Central memory CD8-positive, alpha-beta T cell (primary cell): ENCODE measurements at regions not wholly inside any gene's neighbourhood (a gene's known extent, or its start where the extent isn't known, plus 50 kb on each side); places are given as distances from the start of the nearest gene placed in this dataset.

Experiments
- ATAC-seq: fragments of 150-1000 bp; cut with Tn5 transposase; replicated peaks from 2 replicates; pipeline ENCODE4 v1.10.0; 2022; ENCODE audit warnings: mild to moderate bottlenecking, moderate FRiP score, moderate number of reproducible peaks; ENCODE audit not compliant: poor library complexity, severe bottlenecking; ENCODE audit errors: extremely low read depth
- DNase-seq, 2 donors: peaks; one replicate each; pipeline ENCODE4 v3.0.0; 2021; ENCODE audit warnings: low spot score in 2 of 2
- H3K27ac Mint-ChIP-seq: one replicate; pipeline ENCODE4 v1.8.0; 2022; ENCODE audit warnings: low read depth, mild to moderate bottlenecking, moderate library complexity, mixed read lengths
- H3K27me3 Mint-ChIP-seq: one replicate; pipeline ENCODE4 v1.8.0; 2022; ENCODE audit warnings: mixed read lengths
- H3K36me3 Mint-ChIP-seq: one replicate; pipeline ENCODE4 v1.8.0; 2022; ENCODE audit warnings: mild to moderate bottlenecking, moderate library complexity, mixed read lengths; ENCODE audit not compliant: insufficient read depth
- H3K4me1 Mint-ChIP-seq: one replicate; pipeline ENCODE4 v1.8.0; 2022; ENCODE audit warnings: mixed read lengths
- H3K4me3 Mint-ChIP-seq: one replicate; pipeline ENCODE4 v1.8.0; 2022; ENCODE audit warnings: mild to moderate bottlenecking, moderate library complexity, mixed read lengths
- H3K9me3 Mint-ChIP-seq: one replicate; pipeline ENCODE4 v1.8.0; 2022; ENCODE audit warnings: mixed read lengths

GRCh38 chr6:133681891-133682290 is 207.0 kb upstream of the TCF21 start:
- no peak overlapping the region for H3K4me3 Mint-ChIP-seq
- H3K9me3 Mint-ChIP-seq, result no peaks in the 10 kb centered on the region
- no peak for ATAC-seq
- H3K27me3 Mint-ChIP-seq, result no peaks in the 10 kb centered on the region
- H3K36me3 Mint-ChIP-seq, result no peaks in the 10 kb centered on the region
- H3K4me1 Mint-ChIP-seq, result no peaks in the 10 kb centered on the region
- no peak overlapping the region for H3K27ac Mint-ChIP-seq
- DNase-seq, result no peak

DNA sequence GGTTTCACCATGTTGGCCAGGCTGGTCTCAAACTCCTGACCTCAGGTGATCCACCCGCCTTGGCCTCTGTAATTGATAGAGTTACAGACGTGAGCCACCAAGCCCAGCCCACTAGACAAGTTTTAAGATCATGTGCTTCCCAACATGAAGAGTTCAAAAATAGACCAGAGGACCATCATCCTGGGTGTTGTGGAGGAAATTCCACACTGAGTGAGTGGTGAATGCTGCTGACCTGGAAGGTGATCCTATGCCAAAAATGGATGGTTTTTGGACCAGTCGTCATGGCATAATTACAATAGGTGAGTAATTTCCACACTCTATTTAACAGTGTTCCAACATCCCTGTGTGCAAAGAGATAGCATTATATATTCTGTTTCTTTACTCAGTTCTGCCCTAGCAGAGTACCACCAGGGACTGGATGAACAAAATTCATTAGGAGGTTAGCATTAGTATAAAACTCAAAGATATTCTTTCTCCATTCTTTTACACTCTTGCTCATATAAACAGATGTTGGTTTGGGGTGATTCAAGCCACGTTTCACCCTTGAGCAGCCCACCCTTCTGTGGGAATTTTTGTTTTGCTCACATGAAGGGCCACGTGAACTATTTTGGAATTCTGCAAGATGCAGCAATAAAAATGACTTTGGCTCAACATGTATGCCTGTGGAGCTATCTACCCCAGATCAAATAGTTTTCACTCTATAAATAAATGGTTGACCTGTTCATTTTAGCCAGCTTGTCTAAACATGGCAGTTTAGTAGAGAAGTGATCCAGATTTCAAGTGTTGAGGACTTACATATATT is 206.2 kb upstream of the TCF21 start:
- Mint-ChIP-seq H3K27ac (no peak overlapping the region), H3K27me3 (no peaks in the 10 kb centered on the region), H3K36me3 (no peaks in the 10 kb centered on the region), H3K4me1 (no peaks in the 10 kb centered on the region), H3K9me3 (no peaks in the 10 kb centered on the region), H3K4me3 (no peak overlapping the region)
- ATAC-seq, result no peak
- DNase-seq, result no peak

DNA sequence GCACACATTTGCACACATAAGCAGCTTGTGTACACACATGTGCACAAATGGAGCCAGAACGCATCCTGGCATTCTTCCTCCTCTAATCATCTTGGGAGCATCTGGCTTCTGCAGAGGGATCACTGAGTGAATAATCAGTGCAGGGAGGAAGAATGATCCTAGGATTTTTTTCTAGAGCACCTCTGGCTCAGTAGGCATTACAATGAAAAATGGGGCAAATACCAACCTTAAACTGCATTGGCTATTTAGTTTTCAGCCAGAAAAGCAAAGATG is 205.7 kb upstream of the TCF21 start:
- Mint-ChIP-seq H3K4me3 (no peak overlapping the region), H3K4me1 (no peaks in the 10 kb centered on the region)
- ATAC-seq, result no peak

GRCh38 chr6:133683606-133684005 is 205.3 kb upstream of the TCF21 start:
- DNase-seq, result no peak
- no peak for ATAC-seq
- no peaks in the 10 kb centered on the region for H3K27me3 Mint-ChIP-seq
- no peaks in the 10 kb centered on the region for H3K36me3 Mint-ChIP-seq
- no peak overlapping the region for H3K27ac Mint-ChIP-seq
- H3K9me3 Mint-ChIP-seq, result no peaks in the 10 kb centered on the region
- H3K4me3 Mint-ChIP-seq, result no peak overlapping the region
- H3K4me1 Mint-ChIP-seq, result no peaks in the 10 kb centered on the region

More for the DNA sequence above, 205.7 kb upstream of the TCF21 start:
- Mint-ChIP-seq H3K27me3 (no peaks in the 10 kb centered on the region), H3K9me3 (no peaks in the 10 kb centered on the region), H3K27ac (no peak overlapping the region), H3K36me3 (no peaks in the 10 kb centered on the region)
- DNase-seq, result no peak

DNA sequence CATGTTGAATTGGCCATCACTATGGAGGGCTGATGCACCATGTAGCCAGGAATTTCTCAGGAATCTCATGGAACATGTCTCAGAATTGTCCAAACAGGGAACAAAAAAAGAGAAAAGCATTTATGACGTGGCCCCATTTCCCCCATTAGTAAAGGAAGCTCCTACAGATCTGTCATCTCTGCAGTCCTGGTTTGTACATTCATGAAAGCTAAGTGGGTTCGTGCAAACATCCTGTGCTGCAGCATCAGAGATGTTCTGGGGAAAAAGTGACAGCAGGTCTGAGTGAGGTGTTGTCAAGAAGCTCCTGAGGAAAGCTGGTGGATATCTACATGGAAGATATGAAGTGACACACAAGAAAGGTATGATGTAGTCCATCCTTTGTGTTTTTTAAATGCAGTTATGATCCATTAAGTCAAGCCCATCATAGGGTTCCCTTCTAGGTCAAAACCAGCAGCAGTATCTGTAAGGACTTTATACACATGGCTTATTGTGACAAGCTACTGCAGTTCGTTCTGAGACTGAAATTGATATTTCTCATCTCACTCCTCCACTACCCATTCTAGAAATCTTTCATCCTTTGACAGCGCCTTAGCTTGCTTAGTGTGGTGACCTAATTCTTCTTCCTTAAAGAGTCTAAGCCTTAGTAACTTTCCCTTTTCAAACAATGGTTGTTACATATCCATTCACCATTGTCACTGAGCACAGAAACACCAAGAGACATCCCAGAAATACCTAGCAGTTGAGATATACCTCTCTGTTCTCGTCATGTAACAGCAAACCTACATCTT is 200.0 kb upstream of the TCF21 start:
- no peaks in the 10 kb centered on the region for H3K36me3 Mint-ChIP-seq
- no peaks in the 10 kb centered on the region for H3K27me3 Mint-ChIP-seq
- no peak overlapping the region for H3K27ac Mint-ChIP-seq
- no peaks in the 10 kb centered on the region for H3K4me1 Mint-ChIP-seq
- ATAC-seq (no peak), DNase-seq (no peak)
- no peaks in the 10 kb centered on the region for H3K9me3 Mint-ChIP-seq
- no peak overlapping the region for H3K4me3 Mint-ChIP-seq

DNA sequence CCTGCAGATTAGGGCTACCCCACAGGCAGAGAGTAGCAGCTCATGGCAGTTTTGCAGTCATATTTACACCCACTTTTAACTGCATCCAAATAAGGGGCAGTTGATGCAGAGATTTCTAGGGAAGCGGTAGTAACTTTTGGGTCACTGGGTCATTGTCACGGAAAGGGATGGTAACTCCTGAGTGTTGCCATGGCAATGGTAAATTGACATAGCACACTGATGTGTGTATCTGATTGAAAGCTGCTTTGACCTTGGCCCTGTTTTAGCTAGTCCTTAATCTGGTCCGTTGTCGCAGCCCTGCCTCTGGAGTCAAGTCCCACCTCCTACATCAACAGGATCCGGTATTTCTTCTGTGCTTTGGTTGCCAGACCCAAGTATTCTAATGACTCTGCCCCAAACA is 199.1 kb upstream of the TCF21 start:
- ATAC-seq, result no peak
- Mint-ChIP-seq H3K27ac (no peak overlapping the region), H3K4me1 (no peaks in the 10 kb centered on the region), H3K4me3 (no peak overlapping the region), H3K27me3 (no peaks in the 10 kb centered on the region), H3K9me3 (no peaks in the 10 kb centered on the region), H3K36me3 (no peaks in the 10 kb centered on the region)
- no peak for DNase-seq

DNA sequence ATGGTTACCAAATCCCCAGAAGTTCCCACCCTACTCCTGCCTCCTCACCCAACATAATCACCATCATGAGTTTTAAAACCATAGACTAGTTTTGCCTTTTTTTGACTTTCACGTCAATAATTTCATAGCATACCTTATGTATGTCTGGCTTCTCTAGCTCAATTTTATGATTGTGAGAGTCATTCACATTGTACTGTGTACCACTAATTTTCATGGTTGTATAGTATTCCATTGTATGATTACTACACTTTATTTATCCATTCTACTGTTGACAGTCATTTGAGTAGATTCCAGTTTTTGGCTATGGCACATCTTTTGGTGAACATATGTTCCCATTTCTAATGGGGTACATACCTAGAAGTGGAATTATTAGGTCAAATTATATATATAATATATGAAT is 195.3 kb upstream of the TCF21 start:
- H3K4me1 Mint-ChIP-seq, result no peaks in the 10 kb centered on the region

GRCh38 chr6:133697185-133697584 is 191.7 kb upstream of the TCF21 start:
- no peak for ATAC-seq
- Mint-ChIP-seq H3K4me1 (no peaks in the 10 kb centered on the region), H3K4me3 (no peak overlapping the region), H3K27me3 (peaks cover 8% of the 10 kb centered on the region), H3K36me3 (no peaks in the 10 kb centered on the region), H3K27ac (no peak overlapping the region), H3K9me3 (peaks cover 10% of the 10 kb centered on the region)
- no peak for DNase-seq

More for the DNA sequence above, 195.3 kb upstream of the TCF21 start:
- no peak overlapping the region for H3K27ac Mint-ChIP-seq
- H3K9me3 Mint-ChIP-seq, result no peaks in the 10 kb centered on the region
- H3K27me3 Mint-ChIP-seq, result peaks cover 4% of the 10 kb centered on the region
- H3K4me3 Mint-ChIP-seq, result no peak overlapping the region
- DNase-seq (no peak), ATAC-seq (no peak)
- no peaks in the 10 kb centered on the region for H3K36me3 Mint-ChIP-seq

DNA sequence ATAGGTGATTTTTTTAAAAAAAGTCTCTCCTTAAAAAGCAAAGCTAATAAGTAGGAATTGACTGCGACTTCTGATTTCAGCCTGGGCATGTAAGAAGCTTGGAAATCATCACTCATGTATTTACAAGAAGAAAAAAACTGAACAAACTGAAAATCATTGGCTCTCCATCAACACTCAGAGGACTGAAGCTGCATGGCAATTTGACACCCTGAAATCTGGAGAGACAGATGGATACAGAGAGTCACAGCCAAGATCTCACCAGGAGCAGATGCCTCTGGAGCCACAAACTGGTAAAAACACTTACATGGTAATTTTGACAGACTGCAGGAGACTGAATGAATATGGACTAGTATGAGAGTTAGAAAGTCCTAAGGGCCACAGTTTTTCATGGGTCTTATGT is 191.2 kb upstream of the TCF21 start:
- H3K4me3 Mint-ChIP-seq, result no peak overlapping the region
- H3K36me3 Mint-ChIP-seq, result no peaks in the 10 kb centered on the region

DNA sequence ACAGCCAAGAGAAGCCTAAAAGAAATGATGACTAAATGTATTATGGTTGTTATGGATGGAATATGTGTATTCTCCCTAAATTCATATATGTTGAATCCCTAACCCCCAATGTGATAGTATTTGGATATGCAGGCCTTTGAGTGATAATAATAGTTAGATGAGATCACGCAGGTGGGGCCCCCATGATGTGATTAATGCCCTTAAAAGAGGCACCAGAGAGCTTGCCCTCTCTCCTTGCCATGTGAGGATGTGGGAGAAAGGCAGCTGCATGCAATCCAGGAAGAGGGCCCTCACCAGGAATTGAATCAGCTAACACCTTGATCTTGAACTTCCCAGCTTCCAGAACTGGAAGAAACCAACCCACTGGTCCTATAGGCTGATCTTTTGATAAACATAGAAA is 190.6 kb upstream of the TCF21 start:
- no peaks in the 10 kb centered on the region for H3K36me3 Mint-ChIP-seq
- H3K9me3 Mint-ChIP-seq, result peaks cover 10% of the 10 kb centered on the region
- no peaks in the 10 kb centered on the region for H3K4me1 Mint-ChIP-seq
- no peak overlapping the region for H3K27ac Mint-ChIP-seq
- H3K4me3 Mint-ChIP-seq, result no peak overlapping the region
- DNase-seq (no peak), ATAC-seq (no peak)
- H3K27me3 Mint-ChIP-seq, result peaks cover 8% of the 10 kb centered on the region

More for the DNA sequence above, 191.2 kb upstream of the TCF21 start:
- ATAC-seq, result no peak
- Mint-ChIP-seq H3K27me3 (peaks cover 8% of the 10 kb centered on the region), H3K27ac (no peak overlapping the region), H3K4me1 (no peaks in the 10 kb centered on the region), H3K9me3 (peaks cover 10% of the 10 kb centered on the region)
- no peak for DNase-seq

- Mint-ChIP-seq H3K36me3 (no peaks in the 10 kb centered on the region), H3K9me3 (peaks cover 10% of the 10 kb centered on the region), H3K27ac (no peak overlapping the region), H3K4me1 (no peaks in the 10 kb centered on the region), H3K27me3 (peaks cover 8% of the 10 kb centered on the region), H3K4me3 (no peak overlapping the region)
- no peak for DNase-seq
- no peak for ATAC-seq
These were observed 189.1 kb upstream of the TCF21 start for GRCh38 chr6:133699741-133700385.

DNA sequence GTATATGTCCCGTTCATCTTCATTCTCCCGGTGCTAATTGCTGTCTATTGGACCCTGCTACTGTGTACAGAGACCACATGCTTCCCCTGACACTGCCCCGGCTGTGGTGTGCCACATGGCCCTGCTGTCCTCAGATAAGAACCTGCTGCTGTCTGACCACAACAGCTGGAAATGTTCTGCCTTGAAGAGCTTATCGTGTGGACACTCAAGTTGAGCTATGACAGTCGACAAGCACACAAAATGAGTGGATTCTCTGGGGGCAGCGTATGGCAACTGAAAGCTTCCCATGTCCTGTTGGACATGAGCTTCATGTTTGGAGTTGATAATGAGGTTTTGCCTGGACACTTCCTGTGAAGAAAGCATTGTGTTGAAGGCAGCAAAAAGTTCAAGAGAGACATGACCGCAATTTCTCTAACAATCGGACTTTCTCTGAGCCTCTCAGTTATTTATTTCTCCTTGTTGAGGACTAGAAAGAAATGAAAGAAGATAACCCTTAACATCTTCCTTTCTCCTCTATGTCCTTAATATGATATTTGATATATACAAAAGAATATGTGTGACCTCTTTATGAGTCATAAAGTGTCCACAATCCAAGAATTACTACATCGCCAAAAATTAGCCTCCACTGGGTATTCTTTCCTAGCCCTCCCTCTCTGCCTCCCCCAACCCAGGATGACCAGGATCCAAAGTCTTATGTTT is 187.1 kb upstream of the TCF21 start:
- DNase-seq, result no peak
- Mint-ChIP-seq H3K27ac (no peak overlapping the region), H3K4me3 (no peak overlapping the region), H3K36me3 (no peaks in the 10 kb centered on the region), H3K27me3 (peaks cover 8% of the 10 kb centered on the region), H3K4me1 (no peaks in the 10 kb centered on the region), H3K9me3 (peaks cover 10% of the 10 kb centered on the region)
- ATAC-seq, result no peak
